Smooth muscle cell (in vitro differentiated cells): ENCODE measurements at regions not wholly inside any gene's neighbourhood (a gene's known extent, or its start where the extent isn't known, plus 50 kb on each side); places are given as distances from the start of the nearest gene placed in this dataset.

Experiments used
- DNase-seq: peaks from one replicate; lab custom pipeline; 2025; ENCODE audit not compliant: unreplicated experiment; lab: John Stamatoyannopoulos, UW
- H2AFZ ChIP-seq: fragments of 200-600 bp; sonication (generic); 2 replicates; pipeline ENCODE4 v1.6.0; 2016; ENCODE audit warnings: antibody characterized with exemption, low read depth, mild to moderate bottlenecking
- H3F3A ChIP-seq: fragments of 200-600 bp; sonication (generic); 2 replicates; pipeline ENCODE4 v1.6.0; 2017; ENCODE audit warnings: antibody characterized with exemption, low read depth
- H3K27ac ChIP-seq: fragments of 200-600 bp; sonication (generic); 2 replicates; pipeline ENCODE4 v1.5.1; 2016; ENCODE audit warnings: low read depth, mild to moderate bottlenecking
- H3K27me3 ChIP-seq: fragments of 200-600 bp; sonication (generic); 2 replicates; pipeline ENCODE4 v1.6.1; 2016; ENCODE audit warnings: low read depth, mild to moderate bottlenecking
- H3K36me3 ChIP-seq: fragments of 200-600 bp; sonication (generic); 2 replicates; pipeline ENCODE4 v1.5.1; 2016; ENCODE audit warnings: low read depth
- H3K4me1 ChIP-seq: fragments of 200-600 bp; sonication (generic); 2 replicates; pipeline ENCODE4 v1.5.1; 2016; ENCODE audit warnings: low read depth
- H3K4me2 ChIP-seq: fragments of 200-600 bp; sonication (generic); 2 replicates; pipeline ENCODE4 v1.6.0; 2016; ENCODE audit warnings: mild to moderate bottlenecking
- H3K4me3 ChIP-seq: fragments of 200-600 bp; sonication (generic); 2 replicates; pipeline ENCODE4 v1.5.1; 2016; ENCODE audit warnings: mild to moderate bottlenecking
- H3K79me2 ChIP-seq: fragments of 200-600 bp; sonication (generic); 2 replicates; pipeline ENCODE4 v1.6.0; 2016; ENCODE audit warnings: low read depth, mild to moderate bottlenecking
- H3K9ac ChIP-seq: fragments of 200-600 bp; sonication (generic); 2 replicates; pipeline ENCODE4 v1.6.0; 2016; ENCODE audit warnings: low read depth
- H3K9me3 ChIP-seq: fragments of 200-600 bp; sonication (generic); replicated peaks from 2 replicates; pipeline ENCODE4 v1.5.1; 2016; ENCODE audit warnings: low read depth
- H4K20me1 ChIP-seq: fragments of 200-600 bp; sonication (generic); 2 replicates; pipeline ENCODE4 v1.6.0; 2016; ENCODE audit warnings: low read depth
- WGBS: methylation state at CpG from one replicate; pipeline ENCODE4 v1.1.7; 2016; ENCODE audit warnings: low lambda C conversion rate; 5-methylcytosine and 5-hydroxymethylcytosine counted together
- TF ChIP-seq, protein P1 (sequence below): fragments of 200-600 bp; sonication (generic); IDR thresholded peaks from 2 replicates; pipeline ENCODE4 v1.5.1; 2017; ENCODE audit warnings: borderline replicate concordance, mild to moderate bottlenecking, antibody characterized with exemption; ENCODE audit not compliant: insufficient read depth, poor library complexity, severe bottlenecking

- WGBS = 67% methylated on average over 7 of the region's 7 CpGs
- Histone ChIP-seq H3K4me2 (no peak overlapping the region), H3K36me3 (no peaks in the 10 kb centered on the region), H4K20me1 (no peaks in the 10 kb centered on the region), H3K27me3 (no peaks in the 10 kb centered on the region), H3K27ac (no peak overlapping the region), H3K4me1 (no peaks in the 10 kb centered on the region), H3K9me3 (no peaks in the 10 kb centered on the region), H3K79me2 (no peaks in the 10 kb centered on the region), H2AFZ (no peak overlapping the region), H3K9ac (no peak overlapping the region), H3K4me3 (no peak overlapping the region), H3F3A (no peaks in the 10 kb centered on the region)
- TF ChIP-seq, protein P1, sequence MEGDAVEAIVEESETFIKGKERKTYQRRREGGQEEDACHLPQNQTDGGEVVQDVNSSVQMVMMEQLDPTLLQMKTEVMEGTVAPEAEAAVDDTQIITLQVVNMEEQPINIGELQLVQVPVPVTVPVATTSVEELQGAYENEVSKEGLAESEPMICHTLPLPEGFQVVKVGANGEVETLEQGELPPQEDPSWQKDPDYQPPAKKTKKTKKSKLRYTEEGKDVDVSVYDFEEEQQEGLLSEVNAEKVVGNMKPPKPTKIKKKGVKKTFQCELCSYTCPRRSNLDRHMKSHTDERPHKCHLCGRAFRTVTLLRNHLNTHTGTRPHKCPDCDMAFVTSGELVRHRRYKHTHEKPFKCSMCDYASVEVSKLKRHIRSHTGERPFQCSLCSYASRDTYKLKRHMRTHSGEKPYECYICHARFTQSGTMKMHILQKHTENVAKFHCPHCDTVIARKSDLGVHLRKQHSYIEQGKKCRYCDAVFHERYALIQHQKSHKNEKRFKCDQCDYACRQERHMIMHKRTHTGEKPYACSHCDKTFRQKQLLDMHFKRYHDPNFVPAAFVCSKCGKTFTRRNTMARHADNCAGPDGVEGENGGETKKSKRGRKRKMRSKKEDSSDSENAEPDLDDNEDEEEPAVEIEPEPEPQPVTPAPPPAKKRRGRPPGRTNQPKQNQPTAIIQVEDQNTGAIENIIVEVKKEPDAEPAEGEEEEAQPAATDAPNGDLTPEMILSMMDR = no peak
- no peak for DNase-seq
Measured at GRCh38 chr11:10397226-10397987, 57.7 kb upstream of the AMPD3 start.

- Histone ChIP-seq H3K27me3 (no peaks in the 10 kb centered on the region), H3K79me2 (no peaks in the 10 kb centered on the region), H3K36me3 (no peaks in the 10 kb centered on the region), H3K4me3 (no peak overlapping the region), H3K4me1 (no peaks in the 10 kb centered on the region), H2AFZ (no peak overlapping the region), H4K20me1 (no peaks in the 10 kb centered on the region), H3F3A (no peaks in the 10 kb centered on the region), H3K9ac (no peak overlapping the region), H3K9me3 (no peaks in the 10 kb centered on the region), H3K4me2 (no peak overlapping the region), H3K27ac (no peak overlapping the region)
- no peak for DNase-seq
- TF ChIP-seq, protein P1 = no peak
- WGBS = 37% methylated on average over 4 of the region's 4 CpGs
Measured at GRCh38 chr11:10398525-10398924, 56.5 kb upstream of the AMPD3 start.

GRCh38 chr11:10400856-10401255 is 54.2 kb upstream of the AMPD3 start:
- H3K9ac ChIP-seq = no peak overlapping the region
- H3K79me2 ChIP-seq = no peaks in the 10 kb centered on the region
- no peak overlapping the region for H3K4me3 ChIP-seq
- no peak overlapping the region for H3K27ac ChIP-seq
- TF ChIP-seq, protein P1 = no peak
- H3K36me3 ChIP-seq = no peaks in the 10 kb centered on the region
- no peaks in the 10 kb centered on the region for H3K4me1 ChIP-seq
- no peak overlapping the region for H2AFZ ChIP-seq
- H4K20me1 ChIP-seq = no peaks in the 10 kb centered on the region
- WGBS = 95% methylated on average over 1 of the region's 1 CpG
- DNase-seq = no peak
- H3F3A ChIP-seq = no peaks in the 10 kb centered on the region
- H3K4me2 ChIP-seq = no peak overlapping the region
- no peaks in the 10 kb centered on the region for H3K9me3 ChIP-seq
- no peaks in the 10 kb centered on the region for H3K27me3 ChIP-seq

- no peak overlapping the region for H3K4me2 ChIP-seq
- H3K4me1 ChIP-seq = peaks cover under 1% of the 10 kb centered on the region
- H3K9ac ChIP-seq = no peak overlapping the region
- DNase-seq = no peak
- no peaks in the 10 kb centered on the region for H3F3A ChIP-seq
- 70% methylated on average over 3 of the region's 3 CpGs for WGBS
- no peaks in the 10 kb centered on the region for H3K27me3 ChIP-seq
- H3K36me3 ChIP-seq = no peaks in the 10 kb centered on the region
- no peaks in the 10 kb centered on the region for H4K20me1 ChIP-seq
- no peak overlapping the region for H3K4me3 ChIP-seq
- H3K27ac ChIP-seq = no peak overlapping the region
- H2AFZ ChIP-seq = no peak overlapping the region
- H3K9me3 ChIP-seq = no peaks in the 10 kb centered on the region
- H3K79me2 ChIP-seq = no peaks in the 10 kb centered on the region
- TF ChIP-seq, protein P1 = no peak
Measured at GRCh38 chr11:10401256-10401655, 53.8 kb upstream of the AMPD3 start.
